Smooth muscle cell (in vitro differentiated cells): ENCODE measurements at regions not wholly inside any gene's neighbourhood (a gene's known extent, or its start where the extent isn't known, plus 50 kb on each side); places are given as distances from the start of the nearest gene placed in this dataset.

Experiments used
- DNase-seq: peaks from one replicate; lab custom pipeline; 2025; ENCODE audit not compliant: unreplicated experiment; lab: John Stamatoyannopoulos, UW
- H2AFZ ChIP-seq: fragments of 200-600 bp; sonication (generic); 2 replicates; pipeline ENCODE4 v1.6.0; 2016; ENCODE audit warnings: antibody characterized with exemption, low read depth, mild to moderate bottlenecking
- H3F3A ChIP-seq: fragments of 200-600 bp; sonication (generic); 2 replicates; pipeline ENCODE4 v1.6.0; 2017; ENCODE audit warnings: antibody characterized with exemption, low read depth
- H3K27ac ChIP-seq: fragments of 200-600 bp; sonication (generic); 2 replicates; pipeline ENCODE4 v1.5.1; 2016; ENCODE audit warnings: low read depth, mild to moderate bottlenecking
- H3K27me3 ChIP-seq: fragments of 200-600 bp; sonication (generic); 2 replicates; pipeline ENCODE4 v1.6.1; 2016; ENCODE audit warnings: low read depth, mild to moderate bottlenecking
- H3K36me3 ChIP-seq: fragments of 200-600 bp; sonication (generic); 2 replicates; pipeline ENCODE4 v1.5.1; 2016; ENCODE audit warnings: low read depth
- H3K4me1 ChIP-seq: fragments of 200-600 bp; sonication (generic); 2 replicates; pipeline ENCODE4 v1.5.1; 2016; ENCODE audit warnings: low read depth
- H3K4me2 ChIP-seq: fragments of 200-600 bp; sonication (generic); 2 replicates; pipeline ENCODE4 v1.6.0; 2016; ENCODE audit warnings: mild to moderate bottlenecking
- H3K4me3 ChIP-seq: fragments of 200-600 bp; sonication (generic); 2 replicates; pipeline ENCODE4 v1.5.1; 2016; ENCODE audit warnings: mild to moderate bottlenecking
- H3K79me2 ChIP-seq: fragments of 200-600 bp; sonication (generic); 2 replicates; pipeline ENCODE4 v1.6.0; 2016; ENCODE audit warnings: low read depth, mild to moderate bottlenecking
- H3K9ac ChIP-seq: fragments of 200-600 bp; sonication (generic); 2 replicates; pipeline ENCODE4 v1.6.0; 2016; ENCODE audit warnings: low read depth
- H3K9me3 ChIP-seq: fragments of 200-600 bp; sonication (generic); replicated peaks from 2 replicates; pipeline ENCODE4 v1.5.1; 2016; ENCODE audit warnings: low read depth
- H4K20me1 ChIP-seq: fragments of 200-600 bp; sonication (generic); 2 replicates; pipeline ENCODE4 v1.6.0; 2016; ENCODE audit warnings: low read depth
- WGBS: methylation state at CpG from one replicate; pipeline ENCODE4 v1.1.7; 2016; ENCODE audit warnings: low lambda C conversion rate; 5-methylcytosine and 5-hydroxymethylcytosine counted together
- TF ChIP-seq, protein P1 (sequence below): fragments of 200-600 bp; sonication (generic); IDR thresholded peaks from 2 replicates; pipeline ENCODE4 v1.5.1; 2017; ENCODE audit warnings: borderline replicate concordance, mild to moderate bottlenecking, antibody characterized with exemption; ENCODE audit not compliant: insufficient read depth, poor library complexity, severe bottlenecking

DNA sequence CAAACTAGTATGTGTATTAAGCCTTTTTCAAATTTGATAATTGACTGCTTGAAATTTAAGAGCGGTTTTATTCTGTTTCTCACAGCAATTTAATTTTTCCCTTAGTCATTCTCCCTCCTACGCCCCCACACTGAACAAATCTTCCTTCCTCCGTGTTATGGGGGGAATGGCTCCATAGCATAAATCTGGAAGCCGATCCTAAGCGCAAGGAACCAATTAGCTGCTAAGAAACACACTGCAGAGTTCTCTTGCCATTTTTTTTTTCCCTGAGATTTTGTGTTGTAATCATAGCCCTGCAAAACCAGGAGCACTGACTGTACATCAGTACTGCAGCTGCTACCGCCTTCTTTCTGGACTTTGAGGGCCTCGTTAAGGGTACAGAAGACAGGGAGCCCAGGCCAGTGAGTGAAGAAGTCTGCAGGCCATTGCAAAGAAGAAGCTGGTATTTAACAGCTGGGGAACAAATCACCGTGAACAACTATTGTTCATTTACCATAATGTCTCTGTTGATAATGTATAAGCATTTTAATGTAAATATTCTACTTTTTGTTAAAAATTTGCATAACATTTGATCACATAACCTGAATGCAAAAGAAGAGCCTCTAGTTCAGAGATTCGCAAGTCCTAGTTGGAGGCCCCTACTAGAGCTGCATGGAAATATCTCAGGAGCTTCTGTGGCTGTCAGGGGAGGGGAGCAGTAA lies 264.0 kb downstream of the LRATD1 start:
- peak overlapping the region; percentile 62 for H2AFZ ChIP-seq
- no peak overlapping the region for H3K4me2 ChIP-seq
- 81% methylated on average over 9 of the region's 9 CpGs for WGBS
- H3K36me3 ChIP-seq: no peaks in the 10 kb centered on the region
- H3K4me3 ChIP-seq: no peak overlapping the region
- TF ChIP-seq, protein P1, sequence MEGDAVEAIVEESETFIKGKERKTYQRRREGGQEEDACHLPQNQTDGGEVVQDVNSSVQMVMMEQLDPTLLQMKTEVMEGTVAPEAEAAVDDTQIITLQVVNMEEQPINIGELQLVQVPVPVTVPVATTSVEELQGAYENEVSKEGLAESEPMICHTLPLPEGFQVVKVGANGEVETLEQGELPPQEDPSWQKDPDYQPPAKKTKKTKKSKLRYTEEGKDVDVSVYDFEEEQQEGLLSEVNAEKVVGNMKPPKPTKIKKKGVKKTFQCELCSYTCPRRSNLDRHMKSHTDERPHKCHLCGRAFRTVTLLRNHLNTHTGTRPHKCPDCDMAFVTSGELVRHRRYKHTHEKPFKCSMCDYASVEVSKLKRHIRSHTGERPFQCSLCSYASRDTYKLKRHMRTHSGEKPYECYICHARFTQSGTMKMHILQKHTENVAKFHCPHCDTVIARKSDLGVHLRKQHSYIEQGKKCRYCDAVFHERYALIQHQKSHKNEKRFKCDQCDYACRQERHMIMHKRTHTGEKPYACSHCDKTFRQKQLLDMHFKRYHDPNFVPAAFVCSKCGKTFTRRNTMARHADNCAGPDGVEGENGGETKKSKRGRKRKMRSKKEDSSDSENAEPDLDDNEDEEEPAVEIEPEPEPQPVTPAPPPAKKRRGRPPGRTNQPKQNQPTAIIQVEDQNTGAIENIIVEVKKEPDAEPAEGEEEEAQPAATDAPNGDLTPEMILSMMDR: no peak
- H3F3A ChIP-seq: no peaks in the 10 kb centered on the region
- H3K27ac ChIP-seq: no peak overlapping the region
- H3K9me3 ChIP-seq: no peaks in the 10 kb centered on the region
- H4K20me1 ChIP-seq: no peaks in the 10 kb centered on the region
- no peak overlapping the region for H3K9ac ChIP-seq
- H3K79me2 ChIP-seq: no peaks in the 10 kb centered on the region
- no peaks in the 10 kb centered on the region for H3K27me3 ChIP-seq
- no peak for DNase-seq
- no peaks in the 10 kb centered on the region for H3K4me1 ChIP-seq

DNA sequence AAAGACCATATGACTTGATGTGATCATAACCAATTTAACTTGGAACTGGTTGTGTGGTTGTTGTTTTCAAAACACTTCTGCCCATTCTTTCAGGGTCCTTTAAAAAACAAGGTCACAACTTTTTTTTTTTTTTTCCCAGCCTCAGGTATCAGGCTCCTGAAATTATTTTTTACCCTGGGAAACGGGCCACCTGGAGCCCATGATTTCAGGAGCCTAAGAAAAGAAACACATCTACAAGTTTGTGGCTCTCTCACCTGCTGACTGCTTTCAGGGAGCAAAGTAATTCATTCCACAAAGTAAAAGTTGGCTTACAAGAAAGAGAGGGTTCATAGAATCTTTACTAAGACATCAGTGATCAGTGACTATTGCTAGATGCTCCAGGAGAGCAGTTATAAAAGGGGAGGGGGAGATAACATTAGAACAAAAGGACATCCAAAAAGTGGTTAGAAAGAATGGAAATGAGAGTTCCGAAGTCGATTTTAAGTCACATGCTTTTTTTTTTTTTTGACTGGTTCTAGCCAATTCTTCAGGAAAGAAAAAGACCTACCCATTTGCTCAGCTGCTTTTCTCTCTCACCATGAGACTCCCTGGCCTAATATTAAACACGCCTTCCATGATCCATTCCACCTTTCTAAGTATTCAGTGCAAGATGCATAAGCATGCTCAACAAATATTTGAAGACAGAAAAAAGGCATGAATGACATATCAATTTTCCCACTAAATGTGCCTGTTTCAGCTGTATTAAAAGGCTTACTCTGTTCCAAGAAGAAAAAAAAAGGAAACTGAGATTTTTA lies 267.3 kb downstream of the LRATD1 start:
- Histone ChIP-seq H3K79me2 (no peaks in the 10 kb centered on the region), H3K4me2 (no peak overlapping the region), H3K4me3 (no peak overlapping the region), H2AFZ (no peak overlapping the region), H3F3A (no peaks in the 10 kb centered on the region), H3K9ac (no peak overlapping the region), H3K36me3 (no peaks in the 10 kb centered on the region), H4K20me1 (no peaks in the 10 kb centered on the region), H3K27me3 (no peaks in the 10 kb centered on the region), H3K9me3 (no peaks in the 10 kb centered on the region), H3K4me1 (no peaks in the 10 kb centered on the region), H3K27ac (no peak overlapping the region)
- DNase-seq: no peak
- TF ChIP-seq, protein P1: no peak
- WGBS: 82% methylated on average over 4 of the region's 4 CpGs

DNA sequence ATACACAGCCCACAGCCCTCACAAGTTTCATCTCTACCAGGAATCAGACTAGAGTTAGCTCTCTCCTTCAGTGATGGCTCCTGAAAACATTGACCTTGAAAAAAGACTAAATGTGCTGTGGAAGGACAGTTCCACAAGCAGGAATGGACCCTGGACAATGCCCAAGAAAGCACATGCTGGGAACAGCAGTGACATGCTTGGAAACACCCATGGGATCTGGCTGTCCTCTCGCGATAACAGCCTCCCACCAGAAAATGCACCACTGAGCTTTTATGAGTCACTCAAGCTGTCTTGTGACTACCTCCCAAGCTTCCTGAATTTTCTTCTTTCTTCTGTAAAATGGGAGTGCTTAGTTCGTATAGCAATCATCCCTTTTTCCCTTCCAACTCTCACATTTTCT lies 269.2 kb downstream of the LRATD1 start:
- H3F3A ChIP-seq: no peaks in the 10 kb centered on the region
- WGBS: 68% methylated on average over 3 of the region's 3 CpGs
- H3K9me3 ChIP-seq: no peaks in the 10 kb centered on the region
- no peaks in the 10 kb centered on the region for H3K36me3 ChIP-seq
- TF ChIP-seq, protein P1: no peak
- DNase-seq: no peak
- H3K4me2 ChIP-seq: no peak overlapping the region
- no peaks in the 10 kb centered on the region for H3K79me2 ChIP-seq
- H3K9ac ChIP-seq: no peak overlapping the region
- no peaks in the 10 kb centered on the region for H3K4me1 ChIP-seq
- no peak overlapping the region for H2AFZ ChIP-seq
- no peak overlapping the region for H3K4me3 ChIP-seq
- no peak overlapping the region for H3K27ac ChIP-seq
- H3K27me3 ChIP-seq: no peaks in the 10 kb centered on the region
- H4K20me1 ChIP-seq: no peaks in the 10 kb centered on the region
